GM12878 (cell line): ENCODE measurements at regions not wholly inside any gene's neighbourhood (a gene's known extent, or its start where the extent isn't known, plus 50 kb on each side); places are given as distances from the start of the nearest gene placed in this dataset.

Experiments used
- ATAC-seq: fragments of 200-7000 bp; cut with Tn5 transposase; 3 replicates; pipeline ENCODE4 v1.9.1; 2020; ENCODE audit warnings: mild to moderate bottlenecking, moderate library complexity
- BruUV-seq: library from RNA; stranded (reverse); fragments of 400-500 nt; replicated peaks from 2 replicates; lab custom pipeline; 2021; lab: Mats Ljungman, UMichigan
- CTCF ChIA-PET: fragments of 300-600 bp; sonication (Branson Sonifier 250); formaldehyde crosslinking; extraction: SDS; loops from one replicate; lab custom pipeline; 2021; ENCODE audit warnings: inconsistent platforms; lab: Yijun Ruan, JAX
- POLR2A ChIA-PET: fragments of 350-600 bp; formaldehyde crosslinking; extraction: SDS; loops from one replicate; lab custom pipeline; 2021; ENCODE audit warnings: inconsistent platforms; lab: Charles Lee
- RAD21 ChIA-PET: fragments of 300-600 bp; sonication (Branson Sonifier 250); formaldehyde crosslinking; loops from one replicate; lab custom pipeline; 2023; ENCODE audit warnings: antibody characterized with exemption; ENCODE audit not compliant: unreplicated experiment; lab: Charles Lee
- SMC1A ChIA-PET: fragments of 300-600 bp; sonication (Branson Sonifier 250); formaldehyde crosslinking; loops from one replicate; lab custom pipeline; 2023; ENCODE audit not compliant: unreplicated experiment, uncharacterized antibody; lab: Charles Lee
- DNase-seq: peaks from one replicate; pipeline ENCODE4 v3.0.0-alpha.2; 2011; ENCODE audit warnings: low read depth, low spot score
- FAIRE-seq: peaks from 3 replicates; lab custom pipeline; 2011; peaks lifted over from hg19 to GRCh38; lab: Jason Lieb, UNC
- H2AFZ ChIP-seq: 2 replicates; pipeline ENCODE4 v1.6.0; 2011; ENCODE audit warnings: low read depth, low read length, control low read depth; ENCODE audit not compliant: control insufficient read depth
- H3K27ac ChIP-seq: 2 replicates; pipeline ENCODE4 v1.5.1; 2011; ENCODE audit warnings: control low read depth; ENCODE audit not compliant: control insufficient read depth, insufficient read depth
- H3K27me3 ChIP-seq, 2 experiments: replicated peaks in 1 of 2; 2 replicates each; pipeline versions ENCODE4 v1.6.0 to v1.6.1; 2011; ENCODE audit warnings: low read length in 1 of 2; ENCODE audit not compliant: control insufficient read depth in 2 of 2, insufficient read depth in 2 of 2
- H3K36me3 ChIP-seq, 2 experiments: 2 replicates each; pipeline ENCODE4 v1.5.1; 2011; ENCODE audit warnings: low read length in 1 of 2; ENCODE audit not compliant: control insufficient read depth in 2 of 2, insufficient read depth in 2 of 2
- H3K4me1 ChIP-seq: 2 replicates; pipeline ENCODE4 v1.6.1; 2011; ENCODE audit warnings: mild to moderate bottlenecking, low read length, moderate library complexity, mixed read lengths; ENCODE audit not compliant: control insufficient read depth, insufficient read depth
- H3K4me2 ChIP-seq: 2 replicates; pipeline ENCODE4 v1.6.0; 2011; ENCODE audit warnings: control low read depth; ENCODE audit not compliant: control insufficient read depth, insufficient read depth
- H3K4me3 ChIP-seq: fragments of 200-600 bp; sonication (generic); 2 replicates; pipeline ENCODE4 v1.5.1; 2016
- H3K79me2 ChIP-seq: 2 replicates; pipeline ENCODE4 v1.6.0; 2011; ENCODE audit warnings: low read length; ENCODE audit not compliant: control insufficient read depth, insufficient read depth
- H3K9ac ChIP-seq: 2 replicates; pipeline ENCODE4 v1.8.0; 2011; ENCODE audit warnings: low read length, control low read depth, mixed read lengths; ENCODE audit not compliant: control insufficient read depth, insufficient read depth
- H3K9me3 ChIP-seq: replicated peaks from 3 replicates; pipeline ENCODE4 v1.5.1; 2011; ENCODE audit warnings: mild to moderate bottlenecking, low read length; ENCODE audit not compliant: control insufficient read depth, insufficient read depth
- H4K20me1 ChIP-seq: 2 replicates; pipeline ENCODE4 v1.6.0; 2011; ENCODE audit not compliant: control insufficient read depth, insufficient read depth
- BHLHE40 ChIP-seq, 2 experiments: fragments of 450-650 bp in 1 of 2; IDR thresholded peaks; 2 replicates each; pipeline ENCODE4 v1.6.1; 2011 to 2017; ENCODE audit warnings: low read depth in 2 of 2, borderline replicate concordance in 1 of 2, improper control_type of control experiment in 1 of 2, low read length in 1 of 2, mild to moderate bottlenecking in 1 of 2
- FOXK2 ChIP-seq: fragments of 450-650 bp; IDR thresholded peaks from 2 replicates; pipeline ENCODE4 v1.6.1; 2017; ENCODE audit warnings: mild to moderate bottlenecking, moderate library complexity
- NR2C2 ChIP-seq: IDR thresholded peaks from 2 replicates; pipeline ENCODE4 v1.6.1; 2011; ENCODE audit warnings: borderline replicate concordance, low read depth; ENCODE audit not compliant: control insufficient read depth, insufficient read length
- NR2F1 ChIP-seq: fragments of 450-650 bp; conservative IDR thresholded peaks from 2 replicates; pipeline ENCODE4 v1.6.1; 2017; ENCODE audit warnings: mild to moderate bottlenecking
- RUNX3 ChIP-seq: IDR thresholded peaks from 2 replicates; pipeline ENCODE4 v1.6.1; 2012; ENCODE audit warnings: low read length, inconsistent platforms
- TCF7 ChIP-seq: IDR thresholded peaks from 2 replicates; pipeline ENCODE4 v1.6.1; 2014; ENCODE audit warnings: antibody characterized with exemption, borderline replicate concordance
- YBX1 ChIP-seq: fragments of 450-650 bp; IDR thresholded peaks from 2 replicates; pipeline ENCODE4 v1.6.1; 2016; ENCODE audit warnings: antibody characterized with exemption
- YY1 ChIP-seq: IDR thresholded peaks from 2 replicates; pipeline ENCODE4 v1.6.1; 2011; ENCODE audit warnings: low read depth, mild to moderate bottlenecking, low read length
- ZNF217 ChIP-seq: fragments of 450-650 bp; IDR thresholded peaks from 2 replicates; pipeline ENCODE4 v1.6.1; 2017; ENCODE audit warnings: antibody characterized with exemption, mild to moderate bottlenecking
- ZNF384 ChIP-seq: IDR thresholded peaks from 2 replicates; pipeline ENCODE4 v1.6.1; 2012; ENCODE audit warnings: low read depth, mild to moderate bottlenecking, low read length, improper control_type of control experiment, borderline replicate concordance
- in situ Hi-C: fragments of 300-500 bp; cut with MboI; formaldehyde crosslinking; loops from 9 replicates; pipeline ENCODE4 v1.14.3; 2018; ENCODE audit warnings: mixed read lengths
- intact Hi-C: fragments of 100-400 bp; cut with micrococcal nuclease; formaldehyde crosslinking; loops from one replicate; pipeline ENCODE4 v1.14.2; 2022; ENCODE audit not compliant: unreplicated experiment
- TF ChIP-seq, protein P1 (sequence below): fragments of 450-650 bp; IDR thresholded peaks from 2 replicates; pipeline ENCODE4 v1.6.1; 2017; ENCODE audit warnings: mild to moderate bottlenecking, moderate library complexity
- TF ChIP-seq, protein P2 (sequence below): IDR thresholded peaks from 2 replicates; pipeline ENCODE4 v1.6.1; 2012; ENCODE audit warnings: low read depth, low read length, improper control_type of control experiment

DNA sequence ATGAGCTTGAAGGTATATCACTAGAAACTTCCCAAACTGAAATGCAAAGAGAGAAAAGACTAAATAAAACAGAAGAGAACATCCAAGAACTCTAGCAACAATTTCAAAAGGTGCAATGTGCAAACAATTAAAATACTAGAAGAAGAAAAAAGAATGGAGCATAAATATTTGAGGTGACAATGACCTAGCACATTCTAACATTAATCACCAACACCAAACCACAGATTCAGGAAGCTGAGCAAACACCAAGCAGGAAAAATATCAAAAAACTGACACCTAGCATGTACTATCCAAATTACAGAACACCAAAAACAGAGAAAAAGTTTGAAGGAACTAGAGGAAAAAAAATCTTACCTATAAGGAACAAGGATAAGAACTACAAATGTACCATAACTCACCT is 460.8 kb downstream of the IRS1 start:
- ChIA-PET RAD21 (no interaction called here), CTCF (no interaction called here), SMC1A (interaction anchor here (0.9 to 1.4 kb wide), 2 partner anchors 12 to 13 kb away, joined by 3 read pairs; no protein-coding TSS in a partner anchor), POLR2A (no interaction called here)
- ATAC-seq (no peak), FAIRE-seq (no peak), DNase-seq (no peak)
- Histone ChIP-seq H3K4me3 (no peak overlapping the region), H3K9me3 (no peaks in the 10 kb centered on the region), H3K4me2 (no peak overlapping the region), H3K9ac (no peak overlapping the region), H4K20me1 (no peaks in the 10 kb centered on the region), H2AFZ (no peak overlapping the region), H3K79me2 (no peaks in the 10 kb centered on the region), H3K4me1 (no peaks in the 10 kb centered on the region), H3K27me3 (no peaks in the 10 kb centered on the region), H3K36me3 (no peaks in the 10 kb centered on the region), H3K27ac (no peak overlapping the region)
- BruUV-seq: no TSS peak
- TF ChIP-seq BHLHE40 (IDR thresholded peaks at IDR 0.05; ENCODE audit: borderline replicate concordance in 1 of 2, low read depth in 2 of 2, low read length in 1 of 2) (no peak), FOXK2 (no peak), YY1 (no peak), RUNX3 (no peak), TCF7 (no peak), NR2C2 (no peak), YBX1 (no peak), NR2F1 (no peak), ZNF384 (no peak), ZNF217 (no peak)
- TF ChIP-seq, protein P1, sequence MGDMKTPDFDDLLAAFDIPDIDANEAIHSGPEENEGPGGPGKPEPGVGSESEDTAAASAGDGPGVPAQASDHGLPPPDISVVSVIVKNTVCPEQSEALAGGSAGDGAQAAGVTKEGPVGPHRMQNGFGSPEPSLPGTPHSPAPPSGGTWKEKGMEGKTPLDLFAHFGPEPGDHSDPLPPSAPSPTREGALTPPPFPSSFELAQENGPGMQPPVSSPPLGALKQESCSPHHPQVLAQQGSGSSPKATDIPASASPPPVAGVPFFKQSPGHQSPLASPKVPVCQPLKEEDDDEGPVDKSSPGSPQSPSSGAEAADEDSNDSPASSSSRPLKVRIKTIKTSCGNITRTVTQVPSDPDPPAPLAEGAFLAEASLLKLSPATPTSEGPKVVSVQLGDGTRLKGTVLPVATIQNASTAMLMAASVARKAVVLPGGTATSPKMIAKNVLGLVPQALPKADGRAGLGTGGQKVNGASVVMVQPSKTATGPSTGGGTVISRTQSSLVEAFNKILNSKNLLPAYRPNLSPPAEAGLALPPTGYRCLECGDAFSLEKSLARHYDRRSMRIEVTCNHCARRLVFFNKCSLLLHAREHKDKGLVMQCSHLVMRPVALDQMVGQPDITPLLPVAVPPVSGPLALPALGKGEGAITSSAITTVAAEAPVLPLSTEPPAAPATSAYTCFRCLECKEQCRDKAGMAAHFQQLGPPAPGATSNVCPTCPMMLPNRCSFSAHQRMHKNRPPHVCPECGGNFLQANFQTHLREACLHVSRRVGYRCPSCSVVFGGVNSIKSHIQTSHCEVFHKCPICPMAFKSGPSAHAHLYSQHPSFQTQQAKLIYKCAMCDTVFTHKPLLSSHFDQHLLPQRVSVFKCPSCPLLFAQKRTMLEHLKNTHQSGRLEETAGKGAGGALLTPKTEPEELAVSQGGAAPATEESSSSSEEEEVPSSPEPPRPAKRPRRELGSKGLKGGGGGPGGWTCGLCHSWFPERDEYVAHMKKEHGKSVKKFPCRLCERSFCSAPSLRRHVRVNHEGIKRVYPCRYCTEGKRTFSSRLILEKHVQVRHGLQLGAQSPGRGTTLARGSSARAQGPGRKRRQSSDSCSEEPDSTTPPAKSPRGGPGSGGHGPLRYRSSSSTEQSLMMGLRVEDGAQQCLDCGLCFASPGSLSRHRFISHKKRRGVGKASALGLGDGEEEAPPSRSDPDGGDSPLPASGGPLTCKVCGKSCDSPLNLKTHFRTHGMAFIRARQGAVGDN: no peak
- TF ChIP-seq, protein P2, sequence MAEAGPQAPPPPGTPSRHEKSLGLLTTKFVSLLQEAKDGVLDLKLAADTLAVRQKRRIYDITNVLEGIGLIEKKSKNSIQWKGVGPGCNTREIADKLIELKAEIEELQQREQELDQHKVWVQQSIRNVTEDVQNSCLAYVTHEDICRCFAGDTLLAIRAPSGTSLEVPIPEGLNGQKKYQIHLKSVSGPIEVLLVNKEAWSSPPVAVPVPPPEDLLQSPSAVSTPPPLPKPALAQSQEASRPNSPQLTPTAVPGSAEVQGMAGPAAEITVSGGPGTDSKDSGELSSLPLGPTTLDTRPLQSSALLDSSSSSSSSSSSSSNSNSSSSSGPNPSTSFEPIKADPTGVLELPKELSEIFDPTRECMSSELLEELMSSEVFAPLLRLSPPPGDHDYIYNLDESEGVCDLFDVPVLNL: no peak
- in situ Hi-C loops (no loop called here), intact Hi-C loops (no loop called here)
